Upper lobe of left lung (tissue), 6 donors: ENCODE measurements at regions not wholly inside any gene's neighbourhood (a gene's known extent, or its start where the extent isn't known, plus 50 kb on each side); places are given as distances from the start of the nearest gene placed in this dataset.
A peak's percentile ranks its signal among the peaks of the same experiment; 100 is the strongest.

Source experiments
- ATAC-seq, 2 donors: fragments of 200-7000 bp; cut with Tn5 transposase; one replicate each; pipeline ENCODE4 v1.9.1; 2022; ENCODE audit warnings: mild to moderate bottlenecking in 2 of 2, moderate library complexity in 2 of 2; ENCODE audit not compliant: low FRiP score in 2 of 2
- DNase-seq, 2 donors: peaks; one replicate each; pipeline ENCODE4 v3.0.0-alpha.2; 2019 to 2020
- H3K27ac ChIP-seq, 4 donors: fragments of 200-600 bp; sonication (generic); one replicate each; pipeline ENCODE4 v1.5.1; 2016 to 2019
- H3K27me3 ChIP-seq, 4 donors: fragments of 200-600 bp; sonication (generic); one replicate each; pipeline ENCODE4 v1.5.1; 2017 to 2019
- H3K36me3 ChIP-seq, 4 donors: fragments of 200-600 bp; sonication (generic); one replicate each; pipeline ENCODE4 v1.5.1; 2016 to 2019
- H3K4me1 ChIP-seq, 4 donors: fragments of 200-600 bp; sonication (generic); one replicate each; pipeline ENCODE4 v1.5.1; 2018 to 2019
- H3K4me3 ChIP-seq, 4 donors: fragments of 200-600 bp; sonication (generic); one replicate each; pipeline ENCODE4 v1.5.1; 2017 to 2019; ENCODE audit warnings: mild to moderate bottlenecking in 2 of 4, moderate library complexity in 1 of 4
- H3K9me3 ChIP-seq, 4 donors: fragments of 200-600 bp; sonication (generic); one replicate each; pipeline ENCODE4 v1.5.1; 2018 to 2019
- CTCF ChIP-seq, 6 experiments: fragments of 450-650 bp in 4 of 6; fragments of 200-600 bp in 2 of 6; sonication (generic) in 2 of 6; IDR thresholded peaks; one replicate each; pipeline ENCODE4 v1.5.1; 2016 to 2019; ENCODE audit warnings: antibody characterized with exemption in 6 of 6
- EP300 ChIP-seq, 4 donors: sonication (generic); formaldehyde crosslinking; IDR thresholded peaks; one replicate each; pipeline ENCODE4 v1.5.1; 2017; ENCODE audit warnings: antibody characterized with exemption in 4 of 4, control low read depth in 2 of 4
- POLR2A ChIP-seq, 4 donors: fragments of 450-650 bp; IDR thresholded peaks; one replicate each; pipeline ENCODE4 v1.5.1; 2016 to 2017; ENCODE audit warnings: antibody characterized with exemption in 4 of 4, mild to moderate bottlenecking in 2 of 4
- POLR2AphosphoS5 ChIP-seq, 2 donors: sonication (generic); formaldehyde crosslinking; IDR thresholded peaks; one replicate each; pipeline ENCODE4 v1.5.1; 2017; ENCODE audit warnings: antibody characterized with exemption in 2 of 2
- WGBS, 2 donors: methylation state at CpG; one replicate each; pipeline ENCODE4 v1.1.5; 2017 to 2018; 5-methylcytosine and 5-hydroxymethylcytosine counted together
- donor health status: DM: no; HTN: no; CAD: no; lungs with moderate emphysema.
- donor health status: DM: no; HTN: yes; CAD: no; lungs with severe emphysema.

- Histone ChIP-seq H3K27me3 (no peaks in the 10 kb centered on the region), H3K36me3 (no peaks in the 10 kb centered on the region), H3K4me1 (no peaks in the 10 kb centered on the region), H3K4me3 (no peak overlapping the region), H3K27ac (no peak overlapping the region), H3K9me3 (peaks cover 0 to 8% (median 0%) of the 10 kb centered on the region in 4 donors)
- DNase-seq (no peak), ATAC-seq (no peak)
- TF ChIP-seq EP300 (IDR thresholded peaks at IDR 0.05) (no peak), CTCF (IDR thresholded peaks at IDR 0.05) (no peak), POLR2A (IDR thresholded peaks at IDR 0.05) (no peak), POLR2AphosphoS5 (IDR thresholded peaks at IDR 0.05) (no peak)
- 40 to 42% methylated on average over 2 of the region's 2 CpGs for WGBS, 2 donors
Measured at GRCh38 chr1:195105281-195105680, 1503.0 kb downstream of the KCNT2 start.

- Histone ChIP-seq H3K27me3 (no peaks in the 10 kb centered on the region), H3K4me3 (no peak overlapping the region), H3K27ac (no peak overlapping the region), H3K4me1 (no peaks in the 10 kb centered on the region), H3K36me3 (no peaks in the 10 kb centered on the region), H3K9me3 (no peaks in the 10 kb centered on the region)
- ATAC-seq (peak in 1 of 2 donors; percentile 14), DNase-seq (peak in 1 of 2 donors; percentile 32)
- TF ChIP-seq POLR2AphosphoS5 (IDR thresholded peaks at IDR 0.05) (no peak), POLR2A (IDR thresholded peaks at IDR 0.05) (no peak), EP300 (IDR thresholded peaks at IDR 0.05) (no peak), CTCF (IDR thresholded peaks at IDR 0.05) (no peak)
- WGBS, 2 donors, result 58 to 71% methylated on average over 3 to 4 of the region's 4 CpGs
Measured at GRCh38 chr1:195097316-195097715, 1510.9 kb downstream of the KCNT2 start.

GRCh38 chr1:195096051-195096521 lies 1512.2 kb downstream of the KCNT2 start:
- H3K27me3 ChIP-seq, result no peaks in the 10 kb centered on the region
- TF ChIP-seq EP300 (IDR thresholded peaks at IDR 0.05), result no peak
- no peak for TF ChIP-seq POLR2A (IDR thresholded peaks at IDR 0.05)
- no peak for TF ChIP-seq CTCF (IDR thresholded peaks at IDR 0.05)
- no peak for TF ChIP-seq POLR2AphosphoS5 (IDR thresholded peaks at IDR 0.05)
- DNase-seq (peak in 1 of 2 donors; percentile 27), ATAC-seq (peak; percentile 19 to 34)
- no peak overlapping the region for H3K27ac ChIP-seq
- no peaks in the 10 kb centered on the region for H3K4me1 ChIP-seq
- H3K9me3 ChIP-seq, result no peaks in the 10 kb centered on the region
- 71 to 82% methylated on average over 1 to 8 of the region's 9 CpGs for WGBS, 2 donors
- H3K36me3 ChIP-seq, result no peaks in the 10 kb centered on the region
- no peak overlapping the region for H3K4me3 ChIP-seq

- DNase-seq (no peak), ATAC-seq (no peak)
- H3K36me3 ChIP-seq, result no peaks in the 10 kb centered on the region
- no peak for TF ChIP-seq EP300 (IDR thresholded peaks at IDR 0.05)
- no peak for TF ChIP-seq CTCF (IDR thresholded peaks at IDR 0.05)
- no peak for TF ChIP-seq POLR2AphosphoS5 (IDR thresholded peaks at IDR 0.05)
- no peak for TF ChIP-seq POLR2A (IDR thresholded peaks at IDR 0.05)
- no peak overlapping the region for H3K27ac ChIP-seq
- H3K4me1 ChIP-seq, result no peaks in the 10 kb centered on the region
- no peak overlapping the region for H3K4me3 ChIP-seq
- H3K27me3 ChIP-seq, result no peaks in the 10 kb centered on the region
- no peaks in the 10 kb centered on the region for H3K9me3 ChIP-seq
- 54 to 69% methylated on average over 3 of the region's 3 CpGs for WGBS, 2 donors
Measured at GRCh38 chr1:195085196-195085595, 1523.0 kb downstream of the KCNT2 start.

- Histone ChIP-seq H3K4me1 (no peaks in the 10 kb centered on the region), H3K4me3 (no peak overlapping the region), H3K36me3 (no peaks in the 10 kb centered on the region), H3K27ac (no peak overlapping the region), H3K27me3 (no peaks in the 10 kb centered on the region), H3K9me3 (no peaks in the 10 kb centered on the region)
- DNase-seq (no peak), ATAC-seq (no peak)
- WGBS, 2 donors, result 62% methylated on average over 1 of the region's 1 CpG
- TF ChIP-seq EP300 (IDR thresholded peaks at IDR 0.05) (no peak), CTCF (IDR thresholded peaks at IDR 0.05) (no peak), POLR2AphosphoS5 (IDR thresholded peaks at IDR 0.05) (no peak), POLR2A (IDR thresholded peaks at IDR 0.05) (no peak)
Measured at GRCh38 chr1:195082183-195082582, 1526.1 kb downstream of the KCNT2 start.
